Adrenal gland (tissue), 9 donors: ENCODE measurements at regions not wholly inside any gene's neighbourhood (a gene's known extent, or its start where the extent isn't known, plus 50 kb on each side); places are given as distances from the start of the nearest gene placed in this dataset.

Source experiments
- DNase-seq, 7 donors: peaks; one replicate each; pipeline ENCODE4 v3.0.0-alpha.2; 2019 to 2020
- H3K27ac ChIP-seq, 5 donors: fragments of 200-600 bp; sonication (generic) in 4 of 5; 1 replicate in 3 of 5; 2 replicates in 2 of 5; pipeline versions ENCODE4 v1.5.1 to v1.8.0; 2016 to 2020; ENCODE audit warnings: mild to moderate bottlenecking in 1 of 5
- H3K27me3 ChIP-seq: fragments of 200-600 bp; 2 replicates; pipeline ENCODE4 v1.8.0; 2021
- H3K36me3 ChIP-seq, 2 donors: fragments of 200-600 bp; replicated peaks in 1 of 2; 1 replicate in 1 of 2; 2 replicates in 1 of 2; pipeline versions ENCODE4 v1.5.1 to v1.8.0; 2018 to 2022
- H3K4me1 ChIP-seq, 2 donors: fragments of 200-600 bp; replicated peaks in 1 of 2; 1 replicate in 1 of 2; 2 replicates in 1 of 2; pipeline versions ENCODE4 v1.5.1 to v1.8.0; 2018 to 2021
- H3K4me3 ChIP-seq, 4 donors: fragments of 200-600 bp; sonication (generic) in 3 of 4; one replicate each; pipeline ENCODE4 v1.5.1; 2016 to 2018
- H3K9me3 ChIP-seq, 3 donors: fragments of 200-600 bp; sonication (generic) in 1 of 3; replicated peaks in 1 of 3; 1 replicate in 2 of 3; 2 replicates in 1 of 3; pipeline versions ENCODE4 v1.5.1 to v1.8.0; 2016 to 2021
- CTCF ChIP-seq, 6 experiments: fragments of 450-650 bp in 4 of 6; fragments of 200-600 bp in 2 of 6; sonication (generic) in 1 of 6; IDR thresholded peaks; 1 replicate in 5 of 6; 2 replicates in 1 of 6; pipeline versions ENCODE4 v1.5.1 to v1.8.0; 2016 to 2021; ENCODE audit warnings: antibody characterized with exemption in 6 of 6, mild to moderate bottlenecking in 2 of 6, moderate library complexity in 1 of 6
- POLR2A ChIP-seq, 2 donors: fragments of 450-650 bp; IDR thresholded peaks; one replicate each; pipeline ENCODE4 v1.6.1; 2017; ENCODE audit warnings: antibody characterized with exemption in 2 of 2, mild to moderate bottlenecking in 2 of 2, moderate library complexity in 1 of 2
- WGBS, 4 donors: extraction: QIAGEN DNeasy Blood & Tissue Kit in 2 of 4; methylation state at CpG; one replicate each; pipeline versions ENCODE4 v1.1.5 to v1.1.7; 2013 to 2017; 5-methylcytosine and 5-hydroxymethylcytosine counted together
- intact Hi-C, 2 donors: fragments of 100-400 bp; cut with DNase I; formaldehyde crosslinking; loops; one replicate each; pipeline versions ENCODE4 v1.14.1 to v1.15.0; 2022 to 2023
- donor health status: healthy with polysubstance abuse.
- donor health status: Bipolar disorder and iron deficiency.
- donor health status: DM: yes; HTN: yes; CAD: no.
- donor health status: DM: no; HTN: no; CAD: no.
- donor health status: DM: no; HTN: no; CAD: no.

- 90 to 94% (median 93%) methylated on average over 10 of the region's 10 CpGs for WGBS, 4 donors
- H3K27ac ChIP-seq, result no peak overlapping the region
- H3K4me1 ChIP-seq, result no peaks in the 10 kb centered on the region
- no peak for TF ChIP-seq CTCF (IDR thresholded peaks at IDR 0.05)
- no peak for TF ChIP-seq POLR2A (IDR thresholded peaks at IDR 0.05)
- H3K9me3 ChIP-seq, result no peaks in the 10 kb centered on the region
- intact Hi-C loops, result no loop called here
- H3K27me3 ChIP-seq, result no peaks in the 10 kb centered on the region
- DNase-seq, result no peak
- H3K36me3 ChIP-seq, result no peaks in the 10 kb centered on the region
- H3K4me3 ChIP-seq, result no peak overlapping the region
Observed at GRCh38 chr1:224526771-224527170, 89.3 kb upstream of the CNIH3 start.

- no peak for TF ChIP-seq POLR2A (IDR thresholded peaks at IDR 0.05)
- no peak for TF ChIP-seq CTCF (IDR thresholded peaks at IDR 0.05)
- H3K36me3 ChIP-seq, result no peaks in the 10 kb centered on the region
- no peak overlapping the region for H3K4me3 ChIP-seq
- no peak overlapping the region for H3K27ac ChIP-seq
- no peaks in the 10 kb centered on the region for H3K4me1 ChIP-seq
- no peak for DNase-seq
- no peaks in the 10 kb centered on the region for H3K27me3 ChIP-seq
- WGBS, 4 donors, result 43 to 62% (median 46%) methylated on average over 3 of the region's 3 CpGs
- no peaks in the 10 kb centered on the region for H3K9me3 ChIP-seq
- intact Hi-C loops, result no loop called here
Observed at GRCh38 chr1:224528900-224529299, 87.2 kb upstream of the CNIH3 start.

GRCh38 chr1:224529844-224530243, 86.3 kb upstream of the CNIH3 start:
- H3K36me3 ChIP-seq, result no peaks in the 10 kb centered on the region
- no peaks in the 10 kb centered on the region for H3K4me1 ChIP-seq
- DNase-seq, result no peak
- H3K27ac ChIP-seq, result no peak overlapping the region
- H3K4me3 ChIP-seq, result no peak overlapping the region
- intact Hi-C loops, result no loop called here
- no peaks in the 10 kb centered on the region for H3K9me3 ChIP-seq
- no peaks in the 10 kb centered on the region for H3K27me3 ChIP-seq
- 73 to 88% (median 86%) methylated on average over 5 of the region's 5 CpGs for WGBS, 4 donors
- TF ChIP-seq POLR2A (IDR thresholded peaks at IDR 0.05), result no peak
- no peak for TF ChIP-seq CTCF (IDR thresholded peaks at IDR 0.05)

- TF ChIP-seq CTCF (IDR thresholded peaks at IDR 0.05), result no peak
- no peaks in the 10 kb centered on the region for H3K36me3 ChIP-seq
- H3K4me3 ChIP-seq, result no peak overlapping the region
- 71 to 81% (median 78%) methylated on average over 6 of the region's 6 CpGs for WGBS, 4 donors
- H3K27me3 ChIP-seq, result no peaks in the 10 kb centered on the region
- H3K27ac ChIP-seq, result no peak overlapping the region
- intact Hi-C loops, result no loop called here
- H3K9me3 ChIP-seq, result no peaks in the 10 kb centered on the region
- DNase-seq, result no peak
- no peaks in the 10 kb centered on the region for H3K4me1 ChIP-seq
Observed at GRCh38 chr1:224533517-224533916, 82.6 kb upstream of the CNIH3 start.
